A549 (cell line): ENCODE measurements at regions not wholly inside any gene's neighbourhood (a gene's known extent, or its start where the extent isn't known, plus 50 kb on each side); places are given as distances from the start of the nearest gene placed in this dataset.

Experiments
- ATAC-seq, 2 experiments: fragments of 200-7000 bp in 1 of 2; fragments of >200 bp in 1 of 2; cut with Nextera tagmentation in 1 of 2; cut with Tn5 transposase in 1 of 2; 3 replicates each; pipeline versions ENCODE4 v1.8.0 to v1.9.1; 2018 to 2020; ENCODE audit warnings: mild to moderate bottlenecking in 1 of 2, moderate library complexity in 1 of 2
- CTCF ChIA-PET: fragments of 300-600 bp; sonication (Branson Sonifier 250); formaldehyde crosslinking; extraction: SDS; loops from one replicate; lab custom pipeline; 2021; ENCODE audit warnings: antibody characterized with exemption, inconsistent platforms; lab: Yijun Ruan, JAX
- POLR2A ChIA-PET: fragments of 350-600 bp; formaldehyde crosslinking; extraction: SDS; loops from one replicate; lab custom pipeline; 2021; ENCODE audit warnings: antibody characterized with exemption, inconsistent platforms; lab: Yijun Ruan, JAX
- DNase-seq, 2 experiments: peaks; one replicate each; pipeline versions ENCODE4 v3.0.0 to v3.0.0-alpha.2; 2011 to 2016; ENCODE audit warnings: low read depth in 1 of 2, low spot score in 1 of 2
- FAIRE-seq: peaks from 2 replicates; lab custom pipeline; 2011; peaks lifted over from hg19 to GRCh38; lab: Jason Lieb, UNC
- H3K27ac ChIP-seq, 2 experiments: fragments of >200 bp; sonication (Bioruptor Twin); formaldehyde crosslinking; 3 replicates each; pipeline ENCODE4 v1.5.1; 2016 to 2017
- H3K4me1 ChIP-seq: fragments of >200 bp; sonication (Bioruptor Twin); formaldehyde crosslinking; 3 replicates; pipeline ENCODE4 v1.6.1; 2016
- H3K4me2 ChIP-seq: fragments of >200 bp; sonication (Bioruptor Twin); formaldehyde crosslinking; 3 replicates; pipeline ENCODE4 v1.6.1; 2016
- H3K4me3 ChIP-seq: fragments of >200 bp; sonication (Bioruptor Twin); formaldehyde crosslinking; 3 replicates; pipeline ENCODE4 v1.5.1; 2016
- H3K9me3 ChIP-seq: fragments of >200 bp; sonication (Bioruptor Twin); formaldehyde crosslinking; 3 replicates; pipeline ENCODE4 v1.6.1; 2016
- BHLHE40 ChIP-seq: IDR thresholded peaks from 2 replicates; pipeline ENCODE4 v1.6.1; 2012; ENCODE audit warnings: low read depth, low read length, inconsistent platforms
- CBX2 ChIP-seq: fragments of 200-600 bp; sonication (generic); IDR thresholded peaks from 2 replicates; pipeline ENCODE4 v1.6.1; 2016; ENCODE audit warnings: low read depth, mild to moderate bottlenecking, borderline replicate concordance
- CBX8 ChIP-seq: fragments of 200-600 bp; sonication (generic); IDR thresholded peaks from 2 replicates; pipeline ENCODE4 v1.6.1; 2016
- CEBPB ChIP-seq, 2 experiments: fragments of >200 bp in 1 of 2; sonication (Bioruptor Twin) in 1 of 2; formaldehyde crosslinking in 1 of 2; IDR thresholded peaks; 2 replicates each; pipeline ENCODE4 v1.6.1; 2012 to 2016
- CHD2 ChIP-seq: fragments of 150-350 bp; IDR thresholded peaks from 2 replicates; pipeline ENCODE4 v1.6.1; 2014; ENCODE audit warnings: low read length; ENCODE audit not compliant: partially characterized antibody
- EHF ChIP-seq: fragments of 250-450 bp; sonication (Bioruptor Pico); IDR thresholded peaks from 2 replicates; pipeline ENCODE4 v1.5.0; 2020; ENCODE audit warnings: mild to moderate bottlenecking
- ESRRA ChIP-seq: fragments of 150-350 bp; IDR thresholded peaks from 2 replicates; pipeline ENCODE4 v1.6.1; 2014; ENCODE audit warnings: mild to moderate bottlenecking, low read length, borderline replicate concordance
- GATA3 ChIP-seq: IDR thresholded peaks from 2 replicates; pipeline ENCODE4 v1.6.1; 2012; ENCODE audit warnings: borderline replicate concordance
- HOXA7 ChIP-seq: fragments of 250-450 bp; sonication (Bioruptor Pico); IDR thresholded peaks from 2 replicates; pipeline ENCODE4 v1.5.0; 2020; ENCODE audit warnings: mild to moderate bottlenecking, moderate library complexity
- KDM1A ChIP-seq: fragments of 200-600 bp; sonication (generic); IDR thresholded peaks from 2 replicates; pipeline ENCODE4 v1.6.1; 2016; ENCODE audit warnings: low read depth, mild to moderate bottlenecking
- MAZ ChIP-seq: fragments of 150-350 bp; IDR thresholded peaks from 2 replicates; pipeline ENCODE4 v1.6.1; 2014; ENCODE audit warnings: antibody characterized with exemption, low read depth, low read length, borderline replicate concordance
- NFE2L2 ChIP-seq: fragments of 150-350 bp; conservative IDR thresholded peaks from 2 replicates; pipeline ENCODE4 v1.6.1; 2014; ENCODE audit warnings: low read length
- PHF8 ChIP-seq: fragments of 200-600 bp; sonication (generic); IDR thresholded peaks from 2 replicates; pipeline ENCODE4 v1.6.1; 2016; ENCODE audit warnings: low read depth, mild to moderate bottlenecking, antibody characterized with exemption, moderate library complexity, borderline replicate concordance
- POLR2A ChIP-seq: IDR thresholded peaks from 2 replicates; pipeline ENCODE4 v1.6.1; 2012; ENCODE audit warnings: mild to moderate bottlenecking, low read length
- RARB ChIP-seq: fragments of 250-450 bp; sonication (Bioruptor Pico); IDR thresholded peaks from 2 replicates; pipeline ENCODE4 v1.8.0; 2021; ENCODE audit warnings: mild to moderate bottlenecking, moderate library complexity
- RNF2 ChIP-seq: fragments of 200-600 bp; sonication (generic); IDR thresholded peaks from 2 replicates; pipeline ENCODE4 v1.6.1; 2016; ENCODE audit warnings: low read depth, mild to moderate bottlenecking, antibody characterized with exemption, moderate library complexity, borderline replicate concordance
- TP53 ChIP-seq: fragments of 250-450 bp; sonication (Bioruptor Pico); IDR thresholded peaks from 2 replicates; pipeline ENCODE4 v1.5.0; 2021; ENCODE audit warnings: mild to moderate bottlenecking, moderate library complexity
- WGBS: methylation state at CpG from one replicate; pipeline ENCODE4 v1.1.6; 2017; ENCODE audit errors: missing lambda C conversion rate; 5-methylcytosine and 5-hydroxymethylcytosine counted together
- TF ChIP-seq, protein P1 (sequence below): fragments of >200 bp; sonication (Bioruptor Twin); formaldehyde crosslinking; IDR thresholded peaks from 2 replicates; pipeline ENCODE4 v1.6.1; 2016
- TF ChIP-seq, protein P2 (sequence below): fragments of 450-650 bp; IDR thresholded peaks from 2 replicates; pipeline ENCODE4 v1.6.1; 2014; ENCODE audit warnings: antibody characterized with exemption
- TF ChIP-seq, protein P3 (sequence below): fragments of >200 bp; sonication (Bioruptor Twin); formaldehyde crosslinking; IDR thresholded peaks from 3 replicates; pipeline ENCODE4 v1.6.1; 2016
- TF ChIP-seq, protein P4 (sequence below): fragments of 150-350 bp; IDR thresholded peaks from 2 replicates; pipeline ENCODE4 v1.6.1; 2014; ENCODE audit warnings: low read depth, mild to moderate bottlenecking, low read length
- TF ChIP-seq, protein P5 (sequence below): fragments of 250-450 bp; sonication (Bioruptor Pico); IDR thresholded peaks from 2 replicates; pipeline ENCODE4 v1.5.0; 2021; ENCODE audit warnings: mild to moderate bottlenecking, moderate library complexity, borderline replicate concordance

DNA sequence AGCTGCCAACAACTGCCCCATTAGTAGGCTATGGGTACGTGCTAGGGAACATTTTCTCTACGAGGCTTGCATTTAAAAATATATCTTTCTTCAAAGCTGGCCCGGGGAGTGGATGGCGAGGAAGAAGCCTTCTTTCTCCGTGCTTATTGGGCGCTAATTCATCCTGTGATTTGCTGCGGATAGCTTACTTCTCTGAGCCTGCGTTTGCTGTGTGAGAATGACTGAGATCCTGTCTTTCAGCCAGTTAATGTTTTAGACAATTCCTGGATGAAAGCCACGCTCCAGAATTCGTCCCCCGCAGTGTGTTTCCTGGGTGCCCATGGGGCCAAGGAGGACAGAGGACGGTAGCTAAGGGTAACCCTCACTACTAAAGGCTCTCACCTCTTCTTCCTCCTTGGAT is 57.8 kb upstream of the TARBP1 start:
- WGBS = 88% methylated on average over 12 of the region's 12 CpGs
- ChIA-PET POLR2A (no interaction called here), CTCF (no interaction called here)
- ATAC-seq = no peak
- Histone ChIP-seq H3K4me1 (peaks cover 22% of the 10 kb centered on the region), H3K4me2 (no peak overlapping the region), H3K9me3 (no peaks in the 10 kb centered on the region), H3K4me3 (no peak overlapping the region), H3K27ac (peak overlapping the region in 1 of 2 experiments; percentile 39; a peak in 2 of 6 replicates)
- FAIRE-seq = no peak
- DNase-seq = no peak
- TF ChIP-seq PHF8 (no peak), CBX8 (no peak), RNF2 (no peak)
- TF ChIP-seq, protein P1, sequence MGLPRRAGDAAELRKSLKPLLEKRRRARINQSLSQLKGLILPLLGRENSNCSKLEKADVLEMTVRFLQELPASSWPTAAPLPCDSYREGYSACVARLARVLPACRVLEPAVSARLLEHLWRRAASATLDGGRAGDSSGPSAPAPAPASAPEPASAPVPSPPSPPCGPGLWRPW = no peak

DNA sequence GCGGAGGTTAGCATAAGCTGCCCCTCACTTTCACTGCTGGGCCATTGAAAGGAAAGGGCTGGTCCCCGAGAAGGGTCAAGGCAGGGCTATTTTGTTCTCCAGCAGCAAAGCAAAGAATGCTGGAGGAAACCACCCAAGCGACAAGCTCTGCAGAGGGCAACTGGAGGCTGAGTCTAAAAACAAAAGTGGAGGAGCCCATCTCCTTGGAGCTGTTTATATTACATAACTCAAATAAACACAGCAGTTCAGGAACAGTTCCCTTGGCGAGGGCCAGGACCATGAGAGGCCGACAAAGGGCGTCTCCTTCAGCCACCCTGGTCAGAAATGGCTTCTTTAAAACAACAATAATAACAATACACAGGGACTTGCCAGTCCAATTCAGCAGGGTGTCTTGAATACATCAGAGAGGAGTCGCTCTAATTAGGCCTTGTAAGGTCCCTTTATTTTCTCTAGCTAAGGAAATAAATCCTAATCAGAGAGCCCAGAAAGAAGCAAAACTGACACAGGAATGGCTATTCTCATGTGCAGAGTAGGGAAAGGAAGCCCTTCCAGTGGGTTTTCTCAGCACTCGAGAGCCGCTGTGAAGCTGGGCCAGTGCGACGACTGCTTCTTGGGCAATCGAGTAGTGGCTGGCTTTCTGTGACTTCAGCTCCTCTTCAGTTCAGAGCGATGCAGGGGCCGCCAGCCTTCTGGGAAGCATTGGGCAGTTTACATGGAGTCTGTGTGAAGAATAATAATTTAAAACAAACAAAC is 57.0 kb upstream of the TARBP1 start:
- H3K27ac ChIP-seq = peak overlapping the region in 1 of 2 experiments; percentile 46; a peak in 3 of 6 replicates
- no peak overlapping the region for H3K4me3 ChIP-seq
- FAIRE-seq (no peak), DNase-seq (peak in 1 of 2 experiments; percentile 22), ATAC-seq (peak in 1 of 2 experiments; percentile 44; a peak in 2 of 6 replicates)
- ChIA-PET POLR2A (interaction anchor here (0.6 kb wide), 1 partner anchor 22 kb away, joined by 3 read pairs; no protein-coding TSS in a partner anchor), CTCF (no interaction called here)
- WGBS = 76% methylated on average over 14 of the region's 14 CpGs
- no peaks in the 10 kb centered on the region for H3K9me3 ChIP-seq
- H3K4me2 ChIP-seq = no peak overlapping the region
- TF ChIP-seq CBX8 = no peak
- TF ChIP-seq, protein P2, sequence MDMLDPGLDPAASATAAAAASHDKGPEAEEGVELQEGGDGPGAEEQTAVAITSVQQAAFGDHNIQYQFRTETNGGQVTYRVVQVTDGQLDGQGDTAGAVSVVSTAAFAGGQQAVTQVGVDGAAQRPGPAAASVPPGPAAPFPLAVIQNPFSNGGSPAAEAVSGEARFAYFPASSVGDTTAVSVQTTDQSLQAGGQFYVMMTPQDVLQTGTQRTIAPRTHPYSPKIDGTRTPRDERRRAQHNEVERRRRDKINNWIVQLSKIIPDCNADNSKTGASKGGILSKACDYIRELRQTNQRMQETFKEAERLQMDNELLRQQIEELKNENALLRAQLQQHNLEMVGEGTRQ = no peak
- TF ChIP-seq, protein P3, sequence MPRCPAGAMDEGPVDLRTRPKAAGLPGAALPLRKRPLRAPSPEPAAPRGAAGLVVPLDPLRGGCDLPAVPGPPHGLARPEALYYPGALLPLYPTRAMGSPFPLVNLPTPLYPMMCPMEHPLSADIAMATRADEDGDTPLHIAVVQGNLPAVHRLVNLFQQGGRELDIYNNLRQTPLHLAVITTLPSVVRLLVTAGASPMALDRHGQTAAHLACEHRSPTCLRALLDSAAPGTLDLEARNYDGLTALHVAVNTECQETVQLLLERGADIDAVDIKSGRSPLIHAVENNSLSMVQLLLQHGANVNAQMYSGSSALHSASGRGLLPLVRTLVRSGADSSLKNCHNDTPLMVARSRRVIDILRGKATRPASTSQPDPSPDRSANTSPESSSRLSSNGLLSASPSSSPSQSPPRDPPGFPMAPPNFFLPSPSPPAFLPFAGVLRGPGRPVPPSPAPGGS = no peak
- no peak for TF ChIP-seq CEBPB (IDR thresholded peaks at IDR 0.05)
- peaks cover 14% of the 10 kb centered on the region for H3K4me1 ChIP-seq

DNA sequence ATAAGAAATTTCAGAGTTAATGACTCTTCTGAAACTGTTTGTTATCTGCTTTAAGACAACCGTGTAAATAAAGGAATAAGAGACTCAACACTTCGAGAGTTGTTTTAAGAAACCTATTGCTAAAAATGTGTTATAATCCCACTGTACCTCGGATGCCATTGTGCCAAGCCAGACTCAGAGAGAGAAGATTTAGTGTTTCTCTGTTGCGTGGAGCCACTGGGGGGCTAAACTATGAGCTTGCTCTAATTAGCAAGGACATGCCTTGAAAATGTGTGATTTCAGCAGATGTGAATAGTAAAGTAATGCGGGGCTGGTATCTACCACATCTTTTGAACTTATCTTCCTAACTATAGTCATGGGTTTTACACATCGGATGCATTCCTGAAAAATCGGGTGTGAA is 56.2 kb upstream of the TARBP1 start:
- TF ChIP-seq RARB (CRISPR knock-in tag) (no peak), POLR2A (no peak), BHLHE40 (no peak), TP53 (CRISPR knock-in tag) (no peak), MAZ (no peak), EHF (CRISPR knock-in tag) (no peak), KDM1A (no peak), ESRRA (no peak), CBX2 (no peak), HOXA7 (CRISPR knock-in tag) (no peak), NFE2L2 (no peak), GATA3 (no peak), CHD2 (no peak)
- TF ChIP-seq, protein P4, sequence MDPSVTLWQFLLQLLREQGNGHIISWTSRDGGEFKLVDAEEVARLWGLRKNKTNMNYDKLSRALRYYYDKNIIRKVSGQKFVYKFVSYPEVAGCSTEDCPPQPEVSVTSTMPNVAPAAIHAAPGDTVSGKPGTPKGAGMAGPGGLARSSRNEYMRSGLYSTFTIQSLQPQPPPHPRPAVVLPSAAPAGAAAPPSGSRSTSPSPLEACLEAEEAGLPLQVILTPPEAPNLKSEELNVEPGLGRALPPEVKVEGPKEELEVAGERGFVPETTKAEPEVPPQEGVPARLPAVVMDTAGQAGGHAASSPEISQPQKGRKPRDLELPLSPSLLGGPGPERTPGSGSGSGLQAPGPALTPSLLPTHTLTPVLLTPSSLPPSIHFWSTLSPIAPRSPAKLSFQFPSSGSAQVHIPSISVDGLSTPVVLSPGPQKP = no peak
- TF ChIP-seq, protein P5, sequence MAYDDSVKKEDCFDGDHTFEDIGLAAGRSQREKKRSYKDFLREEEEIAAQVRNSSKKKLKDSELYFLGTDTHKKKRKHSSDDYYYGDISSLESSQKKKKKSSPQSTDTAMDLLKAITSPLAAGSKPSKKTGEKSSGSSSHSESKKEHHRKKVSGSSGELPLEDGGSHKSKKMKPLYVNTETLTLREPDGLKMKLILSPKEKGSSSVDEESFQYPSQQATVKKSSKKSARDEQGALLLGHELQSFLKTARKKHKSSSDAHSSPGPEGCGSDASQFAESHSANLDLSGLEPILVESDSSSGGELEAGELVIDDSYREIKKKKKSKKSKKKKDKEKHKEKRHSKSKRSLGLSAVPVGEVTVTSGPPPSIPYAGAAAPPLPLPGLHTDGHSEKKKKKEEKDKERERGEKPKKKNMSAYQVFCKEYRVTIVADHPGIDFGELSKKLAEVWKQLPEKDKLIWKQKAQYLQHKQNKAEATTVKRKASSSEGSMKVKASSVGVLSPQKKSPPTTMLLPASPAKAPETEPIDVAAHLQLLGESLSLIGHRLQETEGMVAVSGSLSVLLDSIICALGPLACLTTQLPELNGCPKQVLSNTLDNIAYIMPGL (CRISPR knock-in tag) = no peak
- ChIA-PET CTCF (no interaction called here), POLR2A (interaction anchor here (0.6 kb wide), 1 partner anchor 21 kb away, joined by 3 read pairs; no protein-coding TSS in a partner anchor)
- Histone ChIP-seq H3K4me3 (no peak overlapping the region), H3K9me3 (no peaks in the 10 kb centered on the region), H3K4me2 (no peak overlapping the region), H3K27ac (peak overlapping the region in 1 of 2 experiments; percentile 46; a peak in 3 of 6 replicates), H3K4me1 (peaks cover 16% of the 10 kb centered on the region)
- 81% methylated on average over 7 of the region's 7 CpGs for WGBS
- no peak for ATAC-seq
- FAIRE-seq = no peak
- no peak for DNase-seq
